NCI-H1105 treated with DMSO at 0.1 percent for 48 hours (cell line): ENCODE measurements at regions not wholly inside any gene's neighbourhood (a gene's known extent, or its start where the extent isn't known, plus 50 kb on each side); places are given as distances from the start of the nearest gene placed in this dataset.
"Not testable (repeated sequence)": the region's sequence is repeated elsewhere in the genome, so short reads cannot be mapped to it uniquely, and the experiment has no call there.

Experiments used
- DNase-seq: peaks from one replicate; lab custom pipeline; 2025; lab: John Stamatoyannopoulos, UW

GRCh38 chr6:21334651-21335050 lies 258.9 kb upstream of the SOX4 start:
- DNase-seq, result no peak

- no peak for DNase-seq
Observed at GRCh38 chr6:21335591-21335990, 258.0 kb upstream of the SOX4 start.

- DNase-seq, result no peak
Observed at GRCh38 chr6:21337263-21337662, 256.3 kb upstream of the SOX4 start.

- no peak for DNase-seq
Observed at GRCh38 chr6:21340573-21340972, 253.0 kb upstream of the SOX4 start.

GRCh38 chr6:21341910-21342309 lies 251.6 kb upstream of the SOX4 start:
- peak; percentile 30 for DNase-seq

- DNase-seq, result no peak
Observed at GRCh38 chr6:21342501-21342900, 251.1 kb upstream of the SOX4 start.

- DNase-seq, result not testable (repeated sequence)
Observed at GRCh38 chr6:21345704-21346103, 247.8 kb upstream of the SOX4 start.

- DNase-seq, result no peak
Observed at GRCh38 chr6:21348146-21348503, 245.4 kb upstream of the SOX4 start.

GRCh38 chr6:21348504-21349195 lies 244.9 kb upstream of the SOX4 start:
- no peak for DNase-seq

GRCh38 chr6:21349834-21350233 lies 243.7 kb upstream of the SOX4 start:
- no peak for DNase-seq

- no peak for DNase-seq
Observed at GRCh38 chr6:21350926-21351325, 242.6 kb upstream of the SOX4 start.

- no peak for DNase-seq
Observed at GRCh38 chr6:21352131-21352530, 241.4 kb upstream of the SOX4 start.

- no peak for DNase-seq
Observed at GRCh38 chr6:21354805-21355238, 238.7 kb upstream of the SOX4 start.

- no peak for DNase-seq
Observed at GRCh38 chr6:21355638-21356037, 237.9 kb upstream of the SOX4 start.

- no peak for DNase-seq
Observed at GRCh38 chr6:21357262-21357661, 236.3 kb upstream of the SOX4 start.

GRCh38 chr6:21359926-21360325 lies 233.6 kb upstream of the SOX4 start:
- no peak for DNase-seq

- no peak for DNase-seq
Observed at GRCh38 chr6:21360336-21360735, 233.2 kb upstream of the SOX4 start.

- DNase-seq, result no peak
Observed at GRCh38 chr6:21367148-21367547, 226.4 kb upstream of the SOX4 start.

- DNase-seq, result no peak
Observed at GRCh38 chr6:21367649-21368154, 225.8 kb upstream of the SOX4 start.

- DNase-seq, result no peak
Observed at GRCh38 chr6:21371061-21371460, 222.5 kb upstream of the SOX4 start.

GRCh38 chr6:21371676-21372171 lies 221.8 kb upstream of the SOX4 start:
- DNase-seq, result no peak

- no peak for DNase-seq
Observed at GRCh38 chr6:21375151-21376116, 218.1 kb upstream of the SOX4 start.

- no peak for DNase-seq
Observed at GRCh38 chr6:21377356-21377755, 216.2 kb upstream of the SOX4 start.
